NCI-H1092 (cell line): ENCODE measurements at regions not wholly inside any gene's neighbourhood (a gene's known extent, or its start where the extent isn't known, plus 50 kb on each side); places are given as distances from the start of the nearest gene placed in this dataset.
"Not testable (repeated sequence)": the region's sequence is repeated elsewhere in the genome, so short reads cannot be mapped to it uniquely, and the experiment has no call there.

Experiments used
- DNase-seq: peaks from one replicate; lab custom pipeline; 2025; lab: John Stamatoyannopoulos, UW

GRCh38 chr5:66234241-66234640 is 90.1 kb downstream of the SREK1 start:
- no peak for DNase-seq

GRCh38 chr5:66238435-66238834 is 94.3 kb downstream of the SREK1 start:
- DNase-seq = no peak

- DNase-seq = no peak
Measured at GRCh38 chr5:66239034-66239433, 94.9 kb downstream of the SREK1 start.

- DNase-seq = no peak
Measured at GRCh38 chr5:66241136-66241825, 97.2 kb downstream of the SREK1 start.

- DNase-seq = no peak
Measured at GRCh38 chr5:66242050-66242715, 98.1 kb downstream of the SREK1 start.

GRCh38 chr5:66246608-66247007 is 102.5 kb downstream of the SREK1 start:
- no peak for DNase-seq

GRCh38 chr5:66247176-66247960 is 103.3 kb downstream of the SREK1 start:
- no peak for DNase-seq

- DNase-seq = no peak
Measured at GRCh38 chr5:66248874-66249273, 104.8 kb downstream of the SREK1 start.

GRCh38 chr5:66249920-66250319 is 105.8 kb downstream of the SREK1 start:
- DNase-seq = no peak

GRCh38 chr5:66252849-66253248 is 108.7 kb downstream of the SREK1 start:
- DNase-seq = no peak

GRCh38 chr5:66255714-66256113 is 111.6 kb downstream of the SREK1 start:
- DNase-seq = no peak

GRCh38 chr5:66273121-66273520 is 129.0 kb downstream of the SREK1 start:
- DNase-seq = no peak

- DNase-seq = no peak
Measured at GRCh38 chr5:66276986-66277385, 132.9 kb downstream of the SREK1 start.

GRCh38 chr5:66277981-66278380 is 133.9 kb downstream of the SREK1 start:
- no peak for DNase-seq

- DNase-seq = no peak
Measured at GRCh38 chr5:66281294-66281693, 137.2 kb downstream of the SREK1 start.

- DNase-seq = no peak
Measured at GRCh38 chr5:66284588-66285342, 140.7 kb downstream of the SREK1 start.

GRCh38 chr5:66285343-66285922 is 141.3 kb downstream of the SREK1 start:
- no peak for DNase-seq

GRCh38 chr5:66291771-66292170 is 147.7 kb downstream of the SREK1 start:
- no peak for DNase-seq

- not testable (repeated sequence) for DNase-seq
Measured at GRCh38 chr5:66293851-66294250, 149.8 kb downstream of the SREK1 start.

- no peak for DNase-seq
Measured at GRCh38 chr5:66299463-66299862, 155.4 kb downstream of the SREK1 start.

GRCh38 chr5:66302344-66302743 is 158.2 kb downstream of the SREK1 start:
- no peak for DNase-seq
